ENCODE measurements at regions not wholly inside any gene's neighbourhood (a gene's known extent, or its start where the extent isn't known, plus 50 kb on each side); places are given as distances from the start of the nearest gene placed in this dataset.

DNA sequence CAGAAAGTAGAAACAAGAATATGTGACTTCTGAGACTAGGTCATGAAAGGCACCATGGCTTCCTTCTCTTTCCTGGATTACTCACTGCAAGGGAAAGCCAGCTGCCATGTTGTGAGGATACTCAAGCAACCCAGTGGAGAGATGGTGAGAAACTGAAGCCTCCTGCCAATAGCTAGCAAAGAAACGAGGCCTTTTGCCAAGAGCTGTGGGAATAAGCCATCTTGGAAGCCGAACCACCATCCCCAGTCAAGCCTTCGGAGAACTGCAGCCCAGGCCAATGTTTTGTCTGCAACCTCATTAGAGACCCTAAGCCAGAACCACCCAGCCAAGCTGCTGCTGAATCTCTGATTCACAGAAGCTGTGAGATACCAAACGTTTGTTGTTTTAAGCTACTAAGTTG is 104.7 kb upstream of the CRHR1 start:
- DNase-seq (ENCODE audit: low read depth, low spot score), result no peak

DNA sequence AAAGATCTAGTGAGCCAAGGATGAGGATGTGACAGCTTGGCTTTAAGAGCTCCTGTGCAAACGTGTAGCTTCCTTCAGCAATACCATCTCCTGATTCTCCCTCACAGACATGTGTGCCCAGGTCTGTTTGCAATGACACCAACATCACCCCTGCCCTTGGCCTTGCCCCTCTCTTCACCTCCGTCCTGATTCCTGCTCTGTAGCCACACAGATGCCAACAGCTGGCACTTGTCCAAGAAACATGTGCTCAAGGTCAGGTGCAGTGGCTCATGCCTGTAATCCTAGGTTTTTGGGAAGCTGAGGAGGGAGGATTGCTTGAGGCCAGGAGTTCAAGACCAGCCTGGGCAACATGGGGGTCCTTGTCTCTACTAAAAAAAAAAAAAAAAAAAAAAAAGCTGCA is 103.8 kb upstream of the CRHR1 start:
- no peak for DNase-seq (ENCODE audit: low read depth, low spot score)

DNA sequence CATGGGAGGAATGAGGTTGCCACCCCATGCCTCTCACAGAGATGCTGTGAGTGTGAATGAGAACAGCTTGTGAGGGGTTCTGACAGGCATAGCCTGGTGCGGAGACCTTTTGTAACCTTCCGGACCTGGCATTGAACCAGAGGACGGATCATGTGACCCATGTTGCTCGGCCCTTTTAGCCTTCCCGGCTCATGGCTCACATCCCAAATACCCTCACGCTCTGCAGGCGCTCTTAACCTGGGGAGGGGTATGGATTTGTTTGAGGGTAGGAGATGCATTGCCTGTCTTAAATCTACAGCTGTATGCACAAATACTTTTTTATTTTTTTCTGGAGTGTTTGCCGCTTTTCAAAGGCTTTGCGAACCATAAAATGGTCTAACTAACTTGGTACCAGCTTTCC is 102.4 kb upstream of the CRHR1 start:
- DNase-seq (ENCODE audit: low read depth, low spot score), result no peak

DNA sequence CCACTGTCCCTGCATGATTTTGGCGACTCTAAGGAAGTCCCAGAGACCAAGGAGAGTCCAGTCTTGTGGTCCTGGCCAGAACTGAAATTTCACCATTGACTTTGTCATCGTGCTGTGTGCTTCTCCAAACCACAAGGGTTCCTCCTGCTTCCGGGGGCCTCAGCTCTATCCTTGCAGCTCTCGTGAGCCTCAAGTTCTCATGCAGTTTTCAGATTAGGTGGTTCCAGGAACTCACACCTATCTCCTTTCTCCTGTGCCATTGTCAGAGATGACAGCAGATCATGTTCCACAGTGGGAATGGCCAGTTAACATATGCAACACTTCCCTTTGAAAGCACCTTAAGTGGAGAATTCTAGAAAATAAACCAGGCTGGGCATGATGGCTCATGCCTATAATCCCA is 97.9 kb upstream of the CRHR1 start:
- no peak for DNase-seq (ENCODE audit: low read depth, low spot score)

DNA sequence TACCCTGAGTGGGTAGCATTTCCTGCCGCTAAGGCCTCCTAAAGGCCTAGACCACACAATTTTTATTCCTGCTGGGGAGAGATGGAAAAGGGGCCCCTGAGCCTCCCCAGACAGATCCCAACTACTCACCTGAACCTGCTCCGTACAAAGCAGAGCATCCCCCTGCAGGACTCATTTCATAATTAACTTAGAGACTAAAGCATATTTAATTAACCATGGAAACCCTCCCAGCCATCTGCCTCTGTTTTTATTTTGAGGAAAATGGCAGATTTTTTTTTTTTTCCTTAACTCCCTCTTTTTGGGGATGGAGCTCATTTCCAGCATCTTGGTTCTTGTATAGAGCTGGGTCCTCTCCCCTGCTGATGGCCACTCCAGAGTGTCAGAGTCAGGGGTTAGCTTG is 96.5 kb upstream of the CRHR1 start:
- DNase-seq (ENCODE audit: low read depth, low spot score), result no peak

DNA sequence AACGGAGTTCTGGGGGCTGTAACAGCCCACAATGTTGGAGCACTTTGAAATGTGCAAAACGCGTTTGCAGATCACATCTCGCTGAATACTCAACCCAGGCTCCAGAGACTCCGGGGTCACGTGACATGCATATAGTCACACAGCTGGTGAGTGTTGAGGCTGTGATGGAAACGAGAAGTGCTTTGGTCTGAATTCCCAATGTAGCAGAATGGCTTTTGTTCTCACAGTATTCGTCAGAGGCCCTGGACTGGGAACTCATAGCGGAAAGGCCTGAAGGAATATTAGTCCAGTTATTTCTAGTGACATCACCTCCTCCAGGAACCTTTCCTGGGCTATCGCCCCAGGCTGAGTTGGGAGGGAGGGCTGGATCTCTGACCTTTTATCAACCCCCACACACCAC is 95.8 kb upstream of the CRHR1 start:
- DNase-seq (ENCODE audit: low read depth, low spot score), result no peak

DNA sequence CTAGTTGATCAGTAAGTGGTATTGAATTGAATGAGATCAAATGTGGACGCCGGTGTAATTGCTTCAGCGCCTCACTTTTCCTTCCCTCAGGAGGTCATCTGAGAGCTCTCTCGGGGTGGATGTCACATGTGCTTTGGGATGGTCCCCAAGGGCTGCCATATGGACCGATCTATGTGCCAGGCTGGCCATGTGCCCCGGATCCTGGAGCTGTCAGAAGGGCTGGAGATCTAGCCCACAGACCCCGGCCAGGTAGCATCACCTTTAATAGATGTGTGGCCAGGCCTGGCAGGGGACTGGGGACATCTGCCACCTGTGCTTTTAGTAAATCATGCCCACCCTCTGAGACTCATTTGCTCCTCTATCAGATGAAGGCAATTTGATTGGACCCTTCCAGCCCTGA is 95.3 kb upstream of the CRHR1 start:
- no peak for DNase-seq (ENCODE audit: low read depth, low spot score)

DNA sequence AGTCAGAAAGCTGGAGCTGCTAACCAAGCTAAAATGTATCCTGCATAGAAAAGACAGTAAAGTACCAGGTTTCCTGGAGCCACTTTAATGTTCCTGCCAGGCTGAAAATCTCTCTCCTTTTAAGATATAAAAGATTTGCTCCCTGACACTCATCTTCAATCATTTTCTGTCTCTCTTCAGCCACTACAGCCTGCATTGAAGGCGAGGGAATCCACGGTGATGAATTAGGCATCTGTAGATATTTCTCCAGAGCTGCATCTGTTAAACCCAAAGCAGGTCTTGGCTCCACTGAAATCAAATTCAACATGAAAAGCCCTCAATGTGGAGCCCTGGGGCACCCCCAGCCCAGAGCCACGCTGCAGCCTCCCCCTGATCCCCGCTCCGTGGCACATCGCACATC is 94.7 kb upstream of the CRHR1 start:
- no peak for DNase-seq (ENCODE audit: low read depth, low spot score)

DNA sequence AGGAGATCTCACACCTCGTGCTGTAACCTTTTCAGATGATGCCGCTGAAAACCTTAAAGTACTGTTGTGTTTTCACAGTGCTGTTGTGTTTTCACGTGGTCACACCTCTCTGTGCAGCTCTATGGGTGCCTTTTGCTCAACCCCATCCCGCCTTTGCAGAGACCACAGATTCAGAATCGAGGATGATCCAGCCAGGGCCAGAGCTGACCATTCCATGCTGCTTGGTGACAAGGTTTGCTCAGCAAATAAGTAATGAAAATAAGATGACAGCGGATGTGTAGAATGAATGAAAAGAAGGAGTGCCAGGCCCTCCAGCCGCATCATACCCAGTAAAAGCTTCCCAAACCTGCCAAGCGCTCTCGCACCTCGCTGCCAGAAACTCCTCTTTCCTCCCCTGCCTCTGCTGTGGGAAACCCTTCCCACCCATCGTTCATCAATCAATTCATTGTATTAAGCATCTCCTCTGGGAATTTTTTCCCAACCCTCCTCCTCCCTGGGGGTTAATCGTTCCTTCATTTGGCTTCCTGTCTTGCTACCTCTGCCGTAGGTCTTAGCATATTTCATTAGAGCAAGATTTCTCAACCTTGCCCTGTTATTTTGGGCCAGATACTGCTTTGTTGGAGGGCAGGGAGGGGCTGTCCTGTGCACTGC is 93.4 kb upstream of the CRHR1 start:
- DNase-seq (ENCODE audit: low read depth, low spot score), result no peak

DNA sequence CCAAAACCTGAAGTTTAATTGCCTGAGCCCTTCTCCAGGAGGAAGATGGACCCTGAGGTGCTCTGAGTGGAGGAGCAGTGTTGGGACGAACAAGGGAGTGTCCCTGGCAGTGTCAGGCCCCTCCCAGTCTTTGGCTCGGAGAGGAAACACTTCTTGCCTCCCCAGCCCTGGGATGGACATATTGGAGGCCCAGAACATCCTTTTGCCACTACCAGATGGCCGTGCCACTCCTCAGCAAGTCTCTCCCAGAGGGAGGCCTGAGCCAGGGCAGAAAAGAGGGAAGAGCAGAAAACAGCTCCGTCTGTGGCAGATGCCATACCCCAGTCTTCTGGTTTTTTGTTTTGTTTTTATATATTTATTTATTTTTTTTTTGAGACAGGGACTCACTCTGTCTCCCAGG is 91.5 kb upstream of the CRHR1 start:
- no peak for DNase-seq (ENCODE audit: low read depth, low spot score)

DNA sequence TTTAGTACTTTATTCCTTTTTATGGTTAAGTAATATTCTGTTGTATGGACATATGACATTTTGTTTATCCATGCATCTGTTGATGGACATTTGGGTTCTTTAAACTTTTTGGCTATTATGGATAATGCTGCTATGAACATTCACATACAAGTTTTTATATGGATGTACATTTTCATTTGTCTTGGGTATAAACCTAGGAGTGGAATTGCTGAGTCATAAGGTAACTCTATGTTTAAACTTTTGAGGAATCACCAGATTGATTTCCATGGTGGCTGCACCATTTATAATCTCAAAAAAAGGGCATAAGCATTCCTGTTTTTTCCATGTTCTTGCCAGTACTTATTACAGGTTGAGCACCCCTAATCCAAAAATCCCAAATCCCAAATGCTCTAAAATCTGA is 90.3 kb upstream of the CRHR1 start:
- no peak for DNase-seq (ENCODE audit: low read depth, low spot score)

DNA sequence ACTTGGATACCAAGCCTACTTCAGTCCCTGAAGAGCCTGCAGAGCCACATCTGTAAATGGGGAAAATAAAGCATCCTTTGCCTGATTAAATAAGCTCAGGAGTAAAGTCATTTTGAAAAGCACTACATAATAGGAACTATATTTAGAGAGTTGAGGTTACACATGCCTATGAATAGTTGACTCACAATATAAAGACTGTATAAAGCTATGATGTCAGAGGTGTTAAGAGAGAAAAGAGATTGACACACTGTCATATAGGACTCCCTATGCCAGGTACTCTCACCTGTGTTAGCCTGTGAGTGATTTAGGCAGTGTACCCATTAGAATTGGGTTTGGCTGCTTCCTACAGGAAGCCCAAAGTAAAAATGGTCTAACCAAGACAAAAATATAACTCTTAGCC is 87.7 kb upstream of the CRHR1 start:
- DNase-seq (ENCODE audit: low read depth, low spot score), result no peak

DNA sequence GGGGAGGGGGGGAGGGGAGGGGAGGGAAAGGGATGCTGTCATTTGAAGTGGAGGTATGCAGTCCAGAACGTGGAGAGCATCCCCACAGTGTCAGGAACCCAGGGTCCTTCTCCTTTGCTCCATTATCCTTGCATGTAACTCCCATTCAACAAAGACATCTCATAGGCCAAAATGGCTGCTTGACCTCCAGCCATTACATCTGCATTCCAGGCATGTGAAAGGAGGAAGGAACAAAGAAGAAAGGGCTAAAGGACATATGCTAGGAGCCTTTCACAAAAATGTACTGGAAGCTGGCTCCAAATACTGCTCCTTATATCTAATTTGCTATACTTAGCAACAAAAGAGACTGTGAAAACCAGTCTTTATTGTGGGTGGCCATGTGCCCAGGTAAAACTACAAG is 87.0 kb upstream of the CRHR1 start:
- no peak for DNase-seq (ENCODE audit: low read depth, low spot score)

DNA sequence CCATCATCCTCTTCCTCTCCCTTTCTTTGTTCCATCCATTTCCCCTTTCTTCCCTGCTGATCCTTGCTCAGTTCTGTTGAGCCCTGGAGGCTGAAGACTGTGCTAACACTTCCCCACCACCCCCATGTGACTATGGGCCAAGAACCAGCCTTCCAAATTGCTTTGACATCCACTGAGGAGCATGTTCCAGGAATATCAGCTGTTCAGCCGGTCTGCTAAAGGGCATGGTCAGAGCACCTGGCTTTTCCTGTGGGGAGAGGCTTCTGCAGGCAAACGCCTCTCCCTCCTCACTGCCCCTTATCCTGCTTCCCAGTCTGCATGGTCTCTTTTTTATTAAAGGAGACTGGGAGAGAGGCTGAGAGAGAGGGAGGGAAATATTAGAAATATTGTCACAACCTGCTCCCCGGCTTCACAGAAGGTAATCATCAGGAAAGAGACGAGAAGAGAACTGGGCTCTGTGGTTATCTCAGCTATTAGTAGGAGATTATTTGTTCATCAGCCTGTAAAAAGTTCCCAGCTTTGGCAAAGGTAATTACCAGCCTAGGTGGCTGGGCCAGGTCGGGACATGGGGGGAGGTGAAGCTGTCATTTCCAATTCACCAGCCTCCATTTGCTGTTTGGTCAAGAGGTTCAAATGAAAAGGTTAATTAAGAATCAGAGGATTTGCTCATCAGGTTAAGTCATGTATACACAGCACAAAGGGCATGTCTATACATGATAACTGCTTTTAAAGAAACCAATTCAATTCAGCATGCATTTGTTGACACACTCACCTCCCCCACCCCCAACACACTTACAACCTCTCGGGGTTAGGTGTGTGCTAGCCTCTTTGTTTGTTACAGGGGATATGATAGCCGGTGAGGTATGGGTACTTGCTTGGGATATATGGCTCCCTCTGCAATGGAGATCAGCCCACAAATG is 83.7 kb upstream of the CRHR1 start:
- no peak for DNase-seq (ENCODE audit: low read depth, low spot score)

DNA sequence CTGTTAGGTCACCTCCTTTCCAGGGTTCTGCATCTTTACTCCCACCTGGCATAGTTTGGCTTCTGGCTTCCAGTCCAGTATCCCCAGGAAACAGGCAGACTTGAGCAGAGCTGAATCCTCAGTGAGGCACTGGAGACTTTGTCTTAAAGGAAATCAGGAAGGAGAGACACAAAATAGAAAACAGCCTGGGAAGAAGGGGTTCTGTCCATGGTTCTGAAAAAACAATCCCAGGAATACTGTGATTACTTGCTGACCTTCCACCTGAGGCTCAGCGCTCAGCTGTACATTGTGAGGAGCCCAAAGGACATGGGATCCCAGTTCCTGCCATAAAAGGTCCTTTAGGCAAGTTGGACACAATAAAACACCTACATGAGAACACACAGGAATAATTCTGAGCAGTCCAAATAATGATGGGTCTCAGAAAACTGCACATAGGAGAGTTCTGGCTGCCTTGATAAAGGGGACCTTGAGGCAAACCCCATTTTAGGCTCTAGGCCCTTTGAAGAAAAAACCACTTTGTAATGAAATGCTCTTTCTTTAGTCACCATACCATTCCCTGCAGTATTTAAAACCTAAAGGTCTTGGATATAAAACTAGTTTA is 81.4 kb upstream of the CRHR1 start:
- no peak for DNase-seq (ENCODE audit: low read depth, low spot score)

DNA sequence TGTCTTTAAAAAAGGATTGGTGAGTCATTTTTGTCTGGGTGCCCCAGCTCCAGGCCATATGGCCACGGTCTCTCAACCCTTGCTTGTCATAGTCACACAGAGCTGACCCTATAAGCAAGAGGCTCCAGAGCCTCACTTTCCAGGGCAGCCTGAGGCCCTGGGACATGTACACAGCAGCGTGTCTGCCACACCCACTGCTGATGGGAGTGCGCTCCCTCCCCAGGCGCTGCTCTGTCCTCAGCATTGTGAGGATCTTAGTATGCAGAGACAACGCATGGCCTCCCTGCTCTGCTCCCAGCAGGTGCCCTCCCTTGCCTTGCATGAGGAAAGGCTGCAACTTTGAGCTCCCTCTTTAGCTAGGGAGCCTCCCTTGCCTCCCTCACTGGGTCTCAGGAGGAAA is 80.8 kb upstream of the CRHR1 start:
- DNase-seq (ENCODE audit: low read depth, low spot score), result no peak

DNA sequence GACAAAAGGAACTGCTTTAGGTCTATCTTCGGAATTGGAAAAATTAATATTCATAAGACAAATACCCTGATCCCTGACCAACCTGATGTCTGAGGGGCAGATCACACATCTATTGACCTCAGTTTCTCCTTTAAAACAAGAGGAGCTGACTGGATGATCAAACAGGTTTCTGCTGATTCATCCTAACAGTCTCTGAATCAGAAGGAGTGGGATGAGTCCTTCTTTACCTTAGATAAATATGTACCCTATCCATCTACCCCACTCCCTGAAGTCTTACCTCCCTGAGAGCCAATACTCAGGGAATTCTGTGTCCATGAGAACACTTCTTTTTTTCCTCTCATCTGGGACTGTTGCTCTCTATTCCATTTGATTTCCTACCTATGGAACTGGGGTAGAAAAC is 80.3 kb upstream of the CRHR1 start:
- no peak for DNase-seq (ENCODE audit: low read depth, low spot score)

DNA sequence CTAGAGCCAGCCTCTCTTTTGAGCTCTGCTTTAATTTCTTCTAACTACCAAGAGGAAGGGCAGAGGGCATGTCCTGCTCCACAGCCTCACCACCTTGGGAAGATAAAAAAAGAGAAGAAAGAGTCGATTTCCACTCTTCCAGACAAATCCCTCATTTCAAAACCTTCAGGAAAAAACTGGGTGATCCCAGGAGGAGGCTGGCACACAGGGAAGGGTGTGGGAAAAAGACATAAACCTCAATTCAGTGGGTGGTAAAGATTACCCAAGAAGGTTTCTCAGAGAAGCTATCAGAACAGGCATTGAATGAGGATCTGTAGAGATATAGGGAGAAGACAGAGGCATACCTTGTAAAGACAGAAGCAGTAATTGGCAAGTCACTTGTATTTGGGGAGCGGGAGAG is 79.9 kb upstream of the CRHR1 start:
- DNase-seq (ENCODE audit: low read depth, low spot score), result no peak

DNA sequence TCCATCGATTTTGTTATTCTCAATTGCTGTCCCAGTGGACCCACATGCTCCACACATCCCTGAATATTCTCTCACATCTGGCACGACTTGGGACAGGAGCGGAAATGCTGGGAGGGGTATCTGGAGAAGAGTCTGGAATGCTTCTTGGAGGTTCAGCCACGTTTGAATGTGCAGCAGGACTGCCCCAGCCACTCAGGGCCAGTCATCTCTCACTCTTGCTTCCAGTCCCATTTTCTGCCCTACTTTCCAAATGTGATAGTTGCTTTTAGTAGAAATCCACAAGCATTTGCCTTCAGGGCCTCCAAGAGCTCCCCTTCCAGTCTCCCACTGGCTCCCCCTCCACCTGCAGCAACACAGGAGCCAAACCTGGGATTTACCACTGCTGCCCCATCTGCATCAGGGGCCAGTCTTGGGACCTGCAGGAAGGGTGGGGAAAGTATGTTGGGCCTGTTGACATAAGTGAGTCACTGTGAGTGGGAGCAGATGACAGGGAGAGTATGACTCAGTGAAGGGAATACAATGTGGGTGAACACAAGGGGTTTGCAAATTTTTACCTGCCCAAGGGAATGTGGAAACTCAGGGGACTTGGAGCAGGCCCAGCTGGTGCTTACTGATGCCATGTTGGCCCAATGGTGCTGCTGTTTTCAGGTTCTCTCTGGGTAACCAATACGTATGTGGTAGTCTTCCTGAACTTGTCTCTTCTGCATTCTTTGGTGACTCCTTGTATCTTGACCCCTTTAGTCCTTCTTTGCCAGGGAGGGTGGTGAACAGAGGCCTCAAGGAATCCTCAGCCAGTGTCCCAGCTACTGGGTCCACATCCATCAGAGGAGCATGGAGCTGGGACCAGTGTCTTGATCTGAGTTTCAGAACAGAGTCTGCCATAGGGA is 78.8 kb upstream of the CRHR1 start:
- DNase-seq (ENCODE audit: low read depth, low spot score), result no peak

DNA sequence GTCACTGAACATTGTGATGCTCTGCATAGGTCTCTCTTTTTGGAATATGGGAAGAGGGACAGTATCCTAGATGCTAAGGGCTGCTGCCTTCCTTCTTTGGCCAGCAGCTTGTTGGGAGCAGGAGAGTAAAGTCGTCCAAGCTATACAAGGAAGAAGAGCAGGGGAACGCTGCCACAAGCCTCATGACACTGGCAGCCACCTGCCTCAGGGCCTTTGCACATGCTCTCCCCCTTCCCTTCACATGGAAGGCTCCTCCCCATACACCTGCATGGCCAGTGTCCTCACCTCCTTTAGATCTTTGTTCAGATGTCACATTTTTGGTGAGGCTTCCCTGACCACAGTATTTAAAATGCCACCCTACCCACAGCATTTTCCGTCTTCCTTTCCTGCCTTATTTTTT is 78.1 kb upstream of the CRHR1 start:
- DNase-seq (ENCODE audit: low read depth, low spot score), result no peak

DNA sequence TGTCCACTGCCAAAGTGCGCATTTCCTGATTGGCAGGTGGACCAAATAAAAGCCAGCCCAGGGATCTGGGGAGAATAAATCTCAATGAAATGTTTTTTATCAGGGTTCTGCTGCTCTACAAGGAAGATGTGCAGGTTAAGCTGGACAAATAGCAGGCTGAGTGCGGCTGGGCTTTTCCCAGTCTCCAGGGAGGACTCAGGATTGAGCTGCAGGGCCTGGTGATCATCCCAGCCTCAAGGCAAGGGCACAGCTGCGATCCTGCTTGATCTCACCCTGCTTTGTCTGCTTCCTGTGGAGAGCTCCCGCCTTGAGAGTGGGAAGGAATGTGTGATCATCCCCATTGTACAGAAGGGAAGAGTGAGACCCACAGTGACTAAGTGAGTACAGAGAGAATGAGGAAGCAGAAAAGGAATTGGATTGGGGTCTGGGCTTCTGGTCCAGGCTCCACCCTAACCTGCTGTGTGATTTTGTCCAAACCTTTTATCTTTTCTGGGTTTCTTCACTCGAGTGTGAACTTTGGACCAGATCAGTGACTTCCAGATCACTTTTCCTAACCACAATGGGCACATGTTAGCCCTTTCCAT is 75.3 kb upstream of the CRHR1 start:
- DNase-seq (ENCODE audit: low read depth, low spot score), result no peak

Measured in smooth muscle cell of the brain vasculature (primary cell).